ENCODE measurements at regions not wholly inside any gene's neighbourhood (a gene's known extent, or its start where the extent isn't known, plus 50 kb on each side); places are given as distances from the start of the nearest gene placed in this dataset.
A peak's percentile ranks its signal among the peaks of the same experiment; 100 is the strongest.

DNA sequence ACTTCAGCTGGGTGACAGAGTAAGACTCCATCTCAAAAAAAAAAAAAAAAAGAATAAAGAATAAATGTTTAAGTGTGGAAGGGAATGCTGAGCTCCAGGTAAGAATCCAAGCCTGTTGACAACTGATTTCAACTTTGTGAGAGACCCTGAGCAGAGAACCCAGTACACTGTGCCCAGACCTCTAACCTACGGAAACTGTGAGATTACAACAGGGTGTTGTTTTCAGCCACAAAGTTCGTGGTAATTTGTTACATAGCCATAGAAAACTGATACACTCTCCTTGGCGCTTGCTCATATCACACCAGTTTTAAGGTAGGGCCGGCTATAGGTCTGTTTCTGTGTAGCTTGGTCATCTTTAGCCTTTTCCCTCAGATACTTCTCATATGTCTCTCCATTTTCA lies 98.4 kb upstream of the PAPOLG start:
- ChIA-PET CTCF (interaction anchor here (0.6 to 2.3 kb wide), 2 partner anchors 18 to 1554 kb away, joined by 3 to 10 read pairs; no protein-coding TSS in a partner anchor), POLR2A (no interaction called here)
- Histone ChIP-seq H3K27me3 (replicated peaks in 2 of 5; ENCODE audit: control insufficient read depth in 4 of 5, insufficient read depth in 5 of 5, low read length in 4 of 5) (no peaks in the 10 kb centered on the region), H3K4me1 (ENCODE audit: control extremely low read depth in 1 of 4, control insufficient read depth in 4 of 4, insufficient read depth in 4 of 4, low read length in 3 of 4) (peaks cover 0 to 15% (median 3%) of the 10 kb centered on the region in 4 experiments), H3K9me3 (ENCODE audit: control extremely low read depth in 1 of 5, control insufficient read depth in 4 of 5, insufficient read depth in 2 of 5, low read depth in 1 of 5, low read length in 4 of 5) (no peaks in the 10 kb centered on the region), H3K27ac (ENCODE audit: insufficient read depth in 1 of 2, low read depth in 1 of 2, low read length in 2 of 2, poor library complexity in 1 of 2, severe bottlenecking in 2 of 2) (no peak overlapping the region), H3K36me3 (ENCODE audit: control insufficient read depth in 4 of 4, insufficient read depth in 4 of 4, low read length in 3 of 4) (no peaks in the 10 kb centered on the region), H3K4me3 (ENCODE audit: control insufficient read depth in 1 of 7, extremely low read depth in 1 of 7, insufficient read depth in 4 of 7, low read depth in 2 of 7, low read length in 6 of 7) (no peak overlapping the region)
- 100% methylated on average over 4 of the region's 4 CpGs for WGBS (ENCODE audit: insufficient coverage)
- DNase-seq, result no peak

DNA sequence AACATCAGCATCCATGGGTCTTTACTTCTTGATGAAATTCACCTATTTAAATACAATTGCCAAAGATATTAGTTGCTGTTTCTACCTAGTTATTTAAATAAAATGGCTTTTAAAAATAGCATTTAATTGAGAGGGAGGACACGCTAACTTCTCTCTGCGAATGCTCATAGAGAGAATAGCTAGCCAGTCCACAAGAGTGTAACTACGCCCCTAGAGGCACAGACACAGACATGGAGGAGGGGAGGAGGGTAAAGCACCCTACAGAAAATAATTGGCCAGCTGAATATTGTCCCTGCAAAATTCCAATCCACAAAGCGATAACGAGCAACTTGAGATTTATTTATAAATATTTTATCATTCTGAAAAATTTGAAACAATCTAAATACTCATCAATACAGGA lies 97.0 kb upstream of the PAPOLG start:
- CTCF ChIA-PET, result interaction anchor here (0.6 to 2.3 kb wide), 5 partner anchors 8 to 903 kb away, joined by 3 to 10 read pairs (median 3); no protein-coding TSS in a partner anchor
- H3K4me3 ChIP-seq (ENCODE audit: control insufficient read depth in 1 of 7, extremely low read depth in 1 of 7, insufficient read depth in 4 of 7, low read depth in 2 of 7, low read length in 6 of 7), result no peak overlapping the region

DNA sequence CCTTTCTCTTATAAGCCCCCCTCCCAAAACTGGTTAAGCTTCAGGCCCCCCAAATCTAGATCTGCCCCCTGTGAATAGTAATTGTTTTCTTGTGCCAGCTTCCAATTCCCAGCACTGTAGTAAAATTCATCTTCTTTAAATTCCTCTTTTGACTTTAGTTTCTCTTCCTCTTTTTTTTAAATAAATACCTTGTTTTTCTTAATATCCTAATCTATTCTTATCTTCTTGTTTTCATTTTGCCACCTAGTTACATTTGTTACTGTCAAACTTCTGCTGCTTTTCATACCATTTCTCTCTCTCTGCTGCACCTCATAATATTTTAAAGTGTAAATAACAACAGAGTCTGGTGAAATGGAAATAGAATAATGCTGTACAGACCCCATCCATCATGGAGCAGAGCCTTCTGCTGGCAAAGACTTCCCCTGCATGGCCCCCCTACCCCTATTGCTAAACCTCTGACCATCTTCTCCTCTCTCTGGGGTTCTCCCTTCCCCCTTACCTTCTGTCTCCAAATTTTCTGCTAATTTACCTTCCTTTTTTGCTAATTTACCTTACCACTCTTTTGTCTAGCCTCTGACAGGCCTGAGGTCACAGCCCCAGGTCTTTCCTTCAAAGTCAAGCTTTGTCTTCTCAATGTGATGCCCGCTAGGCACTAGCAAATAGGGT lies 94.9 kb upstream of the PAPOLG start:
- Histone ChIP-seq H3K4me3 (ENCODE audit: control insufficient read depth in 1 of 7, extremely low read depth in 1 of 7, insufficient read depth in 4 of 7, low read depth in 2 of 7, low read length in 6 of 7) (no peak overlapping the region), H3K36me3 (ENCODE audit: control insufficient read depth in 4 of 4, insufficient read depth in 4 of 4, low read length in 3 of 4) (no peaks in the 10 kb centered on the region), H3K9me3 (ENCODE audit: control extremely low read depth in 1 of 5, control insufficient read depth in 4 of 5, insufficient read depth in 2 of 5, low read depth in 1 of 5, low read length in 4 of 5) (peaks cover 0 to 3% (median 0%) of the 10 kb centered on the region in 5 experiments), H3K4me1 (ENCODE audit: control extremely low read depth in 1 of 4, control insufficient read depth in 4 of 4, insufficient read depth in 4 of 4, low read length in 3 of 4) (peaks cover 0 to 18% (median 3%) of the 10 kb centered on the region in 4 experiments), H3K27ac (ENCODE audit: insufficient read depth in 1 of 2, low read depth in 1 of 2, low read length in 2 of 2, poor library complexity in 1 of 2, severe bottlenecking in 2 of 2) (no peak overlapping the region), H3K27me3 (replicated peaks in 2 of 5; ENCODE audit: control insufficient read depth in 4 of 5, insufficient read depth in 5 of 5, low read length in 4 of 5) (no peaks in the 10 kb centered on the region)
- POLR2A ChIA-PET, result no interaction called here
- DNase-seq, result peak in 2 of 3 donors; percentile 52 to 54
- CTCF ChIA-PET, result interaction anchor here (0.6 to 2.5 kb wide), 2 partner anchors 12 to 59 kb away, joined by 4 to 6 read pairs; no protein-coding TSS in a partner anchor
- 100% methylated on average over 1 of the region's 1 CpG for WGBS (ENCODE audit: insufficient coverage)

More for the DNA sequence above, 97.0 kb upstream of the PAPOLG start:
- no peaks in the 10 kb centered on the region for H3K27me3 ChIP-seq (replicated peaks in 2 of 5; ENCODE audit: control insufficient read depth in 4 of 5, insufficient read depth in 5 of 5, low read length in 4 of 5)
- no peak for DNase-seq
- H3K4me1 ChIP-seq (ENCODE audit: control extremely low read depth in 1 of 4, control insufficient read depth in 4 of 4, insufficient read depth in 4 of 4, low read length in 3 of 4), result peaks cover 0 to 18% (median 3%) of the 10 kb centered on the region in 4 experiments
- no peaks in the 10 kb centered on the region for H3K36me3 ChIP-seq (ENCODE audit: control insufficient read depth in 4 of 4, insufficient read depth in 4 of 4, low read length in 3 of 4)
- peaks cover 0 to 3% (median 0%) of the 10 kb centered on the region in 5 experiments for H3K9me3 ChIP-seq (ENCODE audit: control extremely low read depth in 1 of 5, control insufficient read depth in 4 of 5, insufficient read depth in 2 of 5, low read depth in 1 of 5, low read length in 4 of 5)
- H3K27ac ChIP-seq (ENCODE audit: insufficient read depth in 1 of 2, low read depth in 1 of 2, low read length in 2 of 2, poor library complexity in 1 of 2, severe bottlenecking in 2 of 2), result no peak overlapping the region
- WGBS (ENCODE audit: insufficient coverage), result 95% methylated on average over 3 of the region's 5 CpGs
- POLR2A ChIA-PET, result no interaction called here

DNA sequence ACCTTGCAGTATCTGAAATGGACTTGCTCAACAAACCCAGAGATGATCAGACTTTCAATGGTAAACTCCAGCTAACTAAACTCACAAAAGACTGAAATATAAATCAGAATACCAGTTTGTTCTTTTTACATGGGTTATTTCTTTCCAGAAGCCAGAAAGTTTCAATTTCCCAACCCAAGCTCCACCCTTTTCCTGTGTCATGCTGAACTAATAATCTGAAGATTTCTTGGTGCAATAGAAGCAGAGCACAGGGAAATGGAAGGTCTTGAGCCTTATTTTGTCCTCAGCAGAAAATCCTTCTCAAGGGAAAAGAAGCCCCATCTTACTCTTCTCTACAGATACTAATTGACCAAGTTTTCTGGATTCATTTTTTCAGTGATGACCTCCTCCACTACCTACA lies 93.3 kb upstream of the PAPOLG start:
- peaks cover 0 to 18% (median 3%) of the 10 kb centered on the region in 4 experiments for H3K4me1 ChIP-seq (ENCODE audit: control extremely low read depth in 1 of 4, control insufficient read depth in 4 of 4, insufficient read depth in 4 of 4, low read length in 3 of 4)
- POLR2A ChIA-PET, result no interaction called here
- no peak overlapping the region for H3K4me3 ChIP-seq (ENCODE audit: control insufficient read depth in 1 of 7, extremely low read depth in 1 of 7, insufficient read depth in 4 of 7, low read depth in 2 of 7, low read length in 6 of 7)
- peaks cover 0 to 3% (median 0%) of the 10 kb centered on the region in 5 experiments for H3K9me3 ChIP-seq (ENCODE audit: control extremely low read depth in 1 of 5, control insufficient read depth in 4 of 5, insufficient read depth in 2 of 5, low read depth in 1 of 5, low read length in 4 of 5)
- CTCF ChIA-PET, result interaction anchor here (1.3 to 2.5 kb wide), 2 partner anchors 10 to 12 kb away, joined by 5 to 6 read pairs; no protein-coding TSS in a partner anchor
- H3K27me3 ChIP-seq (replicated peaks in 2 of 5; ENCODE audit: control insufficient read depth in 4 of 5, insufficient read depth in 5 of 5, low read length in 4 of 5), result no peaks in the 10 kb centered on the region
- H3K36me3 ChIP-seq (ENCODE audit: control insufficient read depth in 4 of 4, insufficient read depth in 4 of 4, low read length in 3 of 4), result no peaks in the 10 kb centered on the region
- no peak overlapping the region for H3K27ac ChIP-seq (ENCODE audit: insufficient read depth in 1 of 2, low read depth in 1 of 2, low read length in 2 of 2, poor library complexity in 1 of 2, severe bottlenecking in 2 of 2)
- no peak for DNase-seq

DNA sequence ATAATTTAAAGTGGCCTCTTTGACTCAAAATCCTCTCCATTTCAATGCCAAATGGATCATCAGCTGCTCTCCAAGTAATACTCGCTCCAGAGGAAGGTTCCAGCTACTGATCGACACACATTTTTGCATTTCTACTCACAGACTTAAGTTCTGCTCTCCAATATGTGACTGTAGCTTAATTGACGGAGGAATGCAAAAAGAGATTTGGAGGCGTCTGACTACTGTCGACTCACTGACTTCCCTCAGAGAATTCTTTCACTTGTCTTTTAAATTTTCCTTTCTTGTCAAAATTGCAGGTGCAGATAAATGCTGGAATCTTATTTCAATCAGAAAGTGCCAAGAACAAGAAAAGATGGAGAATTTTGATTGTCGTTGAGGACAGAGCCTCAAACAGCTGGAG lies 84.1 kb upstream of the PAPOLG start:
- Histone ChIP-seq H3K27me3 (replicated peaks in 2 of 5; ENCODE audit: control insufficient read depth in 4 of 5, insufficient read depth in 5 of 5, low read length in 4 of 5) (no peaks in the 10 kb centered on the region), H3K4me3 (ENCODE audit: control insufficient read depth in 1 of 7, extremely low read depth in 1 of 7, insufficient read depth in 4 of 7, low read depth in 2 of 7, low read length in 6 of 7) (no peak overlapping the region), H3K36me3 (ENCODE audit: control insufficient read depth in 4 of 4, insufficient read depth in 4 of 4, low read length in 3 of 4) (no peaks in the 10 kb centered on the region), H3K4me1 (ENCODE audit: control extremely low read depth in 1 of 4, control insufficient read depth in 4 of 4, insufficient read depth in 4 of 4, low read length in 3 of 4) (peaks cover 2 to 11% (median 6%) of the 10 kb centered on the region in 4 experiments), H3K27ac (ENCODE audit: insufficient read depth in 1 of 2, low read depth in 1 of 2, low read length in 2 of 2, poor library complexity in 1 of 2, severe bottlenecking in 2 of 2) (no peak overlapping the region), H3K9me3 (ENCODE audit: control extremely low read depth in 1 of 5, control insufficient read depth in 4 of 5, insufficient read depth in 2 of 5, low read depth in 1 of 5, low read length in 4 of 5) (no peaks in the 10 kb centered on the region)
- 96% methylated on average over 4 of the region's 6 CpGs for WGBS (ENCODE audit: insufficient coverage)
- CTCF ChIA-PET, result interaction anchor here (0.8 to 1.5 kb wide), 4 partner anchors 29 to 111 kb away, joined by 3 read pairs; no protein-coding TSS in a partner anchor
- POLR2A ChIA-PET, result no interaction called here
- DNase-seq, result no peak

DNA sequence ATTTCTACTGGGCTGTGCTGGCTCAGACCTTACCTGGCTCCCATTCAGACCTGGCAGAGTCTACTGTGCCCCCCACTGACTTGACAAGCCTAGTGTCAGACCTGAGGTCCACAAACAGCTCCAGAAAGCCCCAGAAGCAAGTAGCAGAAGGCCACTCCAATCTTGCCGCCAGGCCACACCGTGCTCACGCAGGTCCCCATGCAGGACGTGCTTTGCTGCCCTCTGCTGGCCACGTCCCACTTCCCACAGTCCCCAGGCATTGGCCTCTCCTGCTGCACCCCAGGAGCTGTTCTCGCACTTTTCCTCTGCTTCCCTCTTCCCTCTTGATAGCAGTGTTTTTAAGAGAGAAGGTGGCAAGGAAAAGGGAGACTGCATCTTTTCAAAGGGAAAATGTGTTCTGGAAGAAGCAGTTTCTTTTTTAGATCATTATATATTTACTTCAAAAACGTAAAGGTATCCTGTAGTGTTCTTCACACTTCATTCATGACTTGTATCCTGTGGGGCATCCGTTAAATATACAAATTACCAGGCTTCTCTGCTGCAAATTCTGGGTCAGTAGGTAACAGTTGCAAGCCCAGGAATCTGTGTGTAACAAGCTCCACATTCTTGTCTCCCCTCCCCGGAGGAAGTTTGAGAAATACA lies 81.4 kb upstream of the PAPOLG start:
- no peaks in the 10 kb centered on the region for H3K9me3 ChIP-seq (ENCODE audit: control extremely low read depth in 1 of 5, control insufficient read depth in 4 of 5, insufficient read depth in 2 of 5, low read depth in 1 of 5, low read length in 4 of 5)
- DNase-seq, result peak; percentile 75 to 87 (median 84)
- H3K4me3 ChIP-seq (ENCODE audit: control insufficient read depth in 1 of 7, extremely low read depth in 1 of 7, insufficient read depth in 4 of 7, low read depth in 2 of 7, low read length in 6 of 7), result no peak overlapping the region
- H3K27me3 ChIP-seq (replicated peaks in 2 of 5; ENCODE audit: control insufficient read depth in 4 of 5, insufficient read depth in 5 of 5, low read length in 4 of 5), result no peaks in the 10 kb centered on the region
- ChIA-PET CTCF (interaction anchor here (0.9 to 3.4 kb wide), 23 partner anchors 9 to 318 kb away, joined by 3 to 21 read pairs (median 4); no protein-coding TSS in a partner anchor), POLR2A (interaction anchor here (0.6 to 0.9 kb wide), 2 partner anchors 92 to 320 kb away, joined by 3 to 4 read pairs; no protein-coding TSS in a partner anchor)
- no peaks in the 10 kb centered on the region for H3K36me3 ChIP-seq (ENCODE audit: control insufficient read depth in 4 of 4, insufficient read depth in 4 of 4, low read length in 3 of 4)
- H3K4me1 ChIP-seq (ENCODE audit: control extremely low read depth in 1 of 4, control insufficient read depth in 4 of 4, insufficient read depth in 4 of 4, low read length in 3 of 4), result peaks cover 3 to 21% (median 14%) of the 10 kb centered on the region in 4 experiments
- WGBS (ENCODE audit: insufficient coverage), result 46% methylated on average over 2 of the region's 9 CpGs
- H3K27ac ChIP-seq (ENCODE audit: insufficient read depth in 1 of 2, low read depth in 1 of 2, low read length in 2 of 2, poor library complexity in 1 of 2, severe bottlenecking in 2 of 2), result no peak overlapping the region

DNA sequence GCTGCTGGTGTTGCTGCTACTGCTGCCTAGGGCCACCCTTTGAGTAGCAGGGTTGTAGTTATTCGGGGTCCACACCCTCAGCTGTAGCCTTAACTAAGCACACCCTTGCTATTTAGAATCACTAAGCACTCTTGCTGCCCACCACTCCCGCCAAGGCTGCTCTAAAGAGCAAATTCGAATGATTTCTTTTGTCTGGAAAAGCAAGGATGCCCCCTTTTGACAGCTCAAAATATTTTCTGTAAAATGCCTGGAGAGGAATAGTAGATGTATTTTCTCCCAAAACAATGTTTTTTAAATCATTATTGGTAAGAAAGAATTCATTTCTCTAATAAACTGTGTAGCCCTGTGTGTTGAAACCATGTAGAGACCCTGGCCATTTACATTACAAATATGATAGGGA lies 80.8 kb upstream of the PAPOLG start:
- no peak overlapping the region for H3K27ac ChIP-seq (ENCODE audit: insufficient read depth in 1 of 2, low read depth in 1 of 2, low read length in 2 of 2, poor library complexity in 1 of 2, severe bottlenecking in 2 of 2)
- POLR2A ChIA-PET, result interaction anchor here (0.6 to 0.9 kb wide), 2 partner anchors 91 to 319 kb away, joined by 3 to 4 read pairs; no protein-coding TSS in a partner anchor
- 89% methylated on average over 1 of the region's 3 CpGs for WGBS (ENCODE audit: insufficient coverage)
- no peaks in the 10 kb centered on the region for H3K27me3 ChIP-seq (replicated peaks in 2 of 5; ENCODE audit: control insufficient read depth in 4 of 5, insufficient read depth in 5 of 5, low read length in 4 of 5)
- DNase-seq, result no peak
- H3K9me3 ChIP-seq (ENCODE audit: control extremely low read depth in 1 of 5, control insufficient read depth in 4 of 5, insufficient read depth in 2 of 5, low read depth in 1 of 5, low read length in 4 of 5), result no peaks in the 10 kb centered on the region
- CTCF ChIA-PET, result interaction anchor here (0.9 to 3.4 kb wide), 21 partner anchors 10 to 1374 kb away, joined by 3 to 21 read pairs (median 4); no protein-coding TSS in a partner anchor
- H3K36me3 ChIP-seq (ENCODE audit: control insufficient read depth in 4 of 4, insufficient read depth in 4 of 4, low read length in 3 of 4), result no peaks in the 10 kb centered on the region
- peaks cover 3 to 21% (median 14%) of the 10 kb centered on the region in 4 experiments for H3K4me1 ChIP-seq (ENCODE audit: control extremely low read depth in 1 of 4, control insufficient read depth in 4 of 4, insufficient read depth in 4 of 4, low read length in 3 of 4)
- no peak overlapping the region for H3K4me3 ChIP-seq (ENCODE audit: control insufficient read depth in 1 of 7, extremely low read depth in 1 of 7, insufficient read depth in 4 of 7, low read depth in 2 of 7, low read length in 6 of 7)

Measured in common myeloid progenitor, CD34-positive (primary cell).